ENCODE measurements at regions not wholly inside any gene's neighbourhood (a gene's known extent, or its start where the extent isn't known, plus 50 kb on each side); places are given as distances from the start of the nearest gene placed in this dataset.
"Not testable (repeated sequence)": the region's sequence is repeated elsewhere in the genome, so short reads cannot be mapped to it uniquely, and the experiment has no call there.

GRCh38 chr1:101366513-101367215, 129.8 kb downstream of the S1PR1 start:
- peak; percentile 18 for DNase-seq (ENCODE audit: low read depth)

GRCh38 chr1:101367630-101368029, 130.8 kb downstream of the S1PR1 start:
- DNase-seq (ENCODE audit: low read depth): no peak

GRCh38 chr1:101370488-101370887, 133.7 kb downstream of the S1PR1 start:
- DNase-seq (ENCODE audit: low read depth): no peak

- peak; percentile 45 for DNase-seq (ENCODE audit: low read depth)
Measured at GRCh38 chr1:101371259-101371658, 134.4 kb downstream of the S1PR1 start.

GRCh38 chr1:101373570-101373969, 136.8 kb downstream of the S1PR1 start:
- no peak for DNase-seq (ENCODE audit: low read depth)

DNA sequence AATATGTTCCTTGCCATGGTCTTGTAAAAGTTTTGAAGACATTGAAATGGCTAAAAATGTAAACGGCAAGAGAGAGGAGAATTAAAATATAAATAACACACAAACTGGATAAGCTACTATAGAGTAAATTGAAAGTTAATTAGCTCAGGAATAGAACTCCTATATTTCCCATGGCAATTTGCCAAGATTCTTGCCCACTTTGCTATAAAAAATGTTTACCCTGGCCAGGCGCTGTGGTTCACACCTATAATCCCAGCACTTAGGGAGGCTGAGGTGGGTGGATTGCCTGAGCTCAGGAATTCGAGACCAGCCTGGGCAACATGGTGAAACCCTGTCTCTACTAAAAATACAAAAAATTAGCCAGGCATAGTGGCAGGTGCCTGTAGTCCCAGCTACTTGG, 138.6 kb downstream of the S1PR1 start:
- not testable (repeated sequence) for DNase-seq (ENCODE audit: low read depth)

DNA sequence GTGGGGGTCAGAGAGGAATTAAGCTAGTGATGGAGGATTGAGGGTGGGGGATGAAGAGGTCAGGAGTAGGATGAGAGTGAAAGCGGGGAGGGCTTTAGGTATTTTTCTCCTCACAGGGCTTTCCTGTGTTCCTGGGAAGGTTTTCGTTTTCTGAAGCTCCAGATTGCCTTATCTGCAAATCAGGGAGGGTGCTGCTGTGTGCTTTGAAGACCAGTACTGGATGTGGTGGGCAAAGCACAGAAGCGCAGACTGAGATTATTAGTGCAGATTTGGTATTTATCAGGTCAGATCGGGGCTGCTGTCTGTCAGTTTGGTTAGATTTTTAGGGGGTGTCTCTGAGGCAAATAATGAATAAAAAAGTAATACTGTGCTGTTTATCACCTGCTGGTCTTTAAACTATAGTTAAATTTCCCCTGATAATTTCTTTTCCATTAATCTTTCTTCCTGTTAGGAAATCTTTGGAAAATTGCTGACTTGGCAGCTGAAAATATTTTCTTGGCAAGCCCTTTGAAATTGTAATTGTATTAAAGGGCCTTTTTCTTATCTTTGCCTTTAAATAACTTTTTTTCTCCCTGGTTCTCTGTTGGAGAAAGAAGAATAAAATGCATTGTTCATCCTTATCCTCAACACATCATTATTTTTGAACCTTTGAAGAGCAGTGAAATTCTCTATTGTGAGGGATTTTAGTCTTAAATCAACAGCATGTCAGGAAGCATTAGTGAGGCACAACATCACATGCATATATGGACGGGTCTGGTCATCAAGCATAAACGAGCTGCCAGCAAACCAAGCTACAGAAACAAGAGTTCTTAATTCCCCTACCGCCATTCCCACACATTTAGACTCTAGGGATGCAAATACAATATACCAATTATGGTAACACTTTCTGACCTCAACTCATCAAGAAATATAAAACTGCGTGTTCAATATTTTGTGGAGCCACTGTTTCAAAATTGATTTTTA, 139.6 kb downstream of the S1PR1 start:
- no peak for DNase-seq (ENCODE audit: low read depth)

DNA sequence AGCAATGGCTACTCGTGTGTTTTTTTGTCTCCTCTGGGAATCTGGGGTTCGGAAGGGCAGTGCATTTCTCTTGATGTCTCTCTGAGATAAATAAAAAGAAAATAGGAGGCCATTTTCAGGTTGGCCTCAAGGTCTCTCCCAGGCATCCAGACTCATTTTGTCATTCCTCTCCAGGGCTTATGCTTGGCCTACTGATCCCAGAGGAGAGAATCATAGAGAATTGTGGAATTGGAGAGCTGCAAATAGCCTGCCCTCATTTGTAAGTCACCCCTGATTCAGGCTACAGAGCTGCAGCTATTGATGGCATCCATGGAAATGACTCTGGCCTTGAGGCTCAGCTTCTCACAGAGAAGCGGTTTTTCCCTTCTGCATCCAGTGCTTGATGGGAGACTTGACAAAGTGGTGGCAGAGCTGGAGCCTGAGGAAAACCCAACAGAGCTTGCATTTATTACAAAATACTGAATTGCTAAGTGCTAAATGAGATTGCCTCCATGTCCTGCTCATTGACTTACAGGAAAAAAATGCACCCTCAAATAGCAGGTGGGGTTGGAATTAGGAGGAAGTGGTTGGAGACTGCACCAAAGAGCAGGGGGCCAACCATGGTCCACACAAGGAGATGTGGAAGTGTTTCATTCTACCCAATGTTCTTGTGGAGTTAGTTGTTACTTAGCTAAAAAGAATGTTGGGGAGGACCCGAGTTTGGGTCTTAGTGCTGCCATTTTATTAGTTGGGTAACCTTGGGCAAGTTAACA, 140.4 kb downstream of the S1PR1 start:
- no peak for DNase-seq (ENCODE audit: low read depth)

- DNase-seq (ENCODE audit: low read depth): no peak
Measured at GRCh38 chr1:101379037-101379436, 142.2 kb downstream of the S1PR1 start.

DNA sequence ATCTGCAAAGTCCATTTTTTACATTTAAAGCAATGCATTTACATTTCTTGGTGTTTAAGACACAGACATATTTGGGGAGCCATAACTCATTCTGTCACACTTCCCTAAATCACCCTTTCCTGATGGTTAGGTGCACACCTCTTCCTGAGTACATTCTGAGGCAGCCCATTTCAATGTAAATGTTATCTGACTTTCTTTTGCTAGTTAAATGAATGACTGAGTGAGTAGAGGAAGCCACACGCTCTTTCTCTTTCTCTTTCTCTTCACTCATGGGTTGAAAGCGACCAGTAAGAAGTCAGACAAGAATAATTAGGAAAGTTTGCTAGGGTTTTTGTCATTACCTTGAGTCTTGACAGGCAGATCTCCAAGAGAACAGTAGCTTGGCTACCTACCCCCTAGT, 143.1 kb downstream of the S1PR1 start:
- no peak for DNase-seq (ENCODE audit: low read depth)

GRCh38 chr1:101382135-101382534, 145.3 kb downstream of the S1PR1 start:
- no peak for DNase-seq (ENCODE audit: low read depth)

DNA sequence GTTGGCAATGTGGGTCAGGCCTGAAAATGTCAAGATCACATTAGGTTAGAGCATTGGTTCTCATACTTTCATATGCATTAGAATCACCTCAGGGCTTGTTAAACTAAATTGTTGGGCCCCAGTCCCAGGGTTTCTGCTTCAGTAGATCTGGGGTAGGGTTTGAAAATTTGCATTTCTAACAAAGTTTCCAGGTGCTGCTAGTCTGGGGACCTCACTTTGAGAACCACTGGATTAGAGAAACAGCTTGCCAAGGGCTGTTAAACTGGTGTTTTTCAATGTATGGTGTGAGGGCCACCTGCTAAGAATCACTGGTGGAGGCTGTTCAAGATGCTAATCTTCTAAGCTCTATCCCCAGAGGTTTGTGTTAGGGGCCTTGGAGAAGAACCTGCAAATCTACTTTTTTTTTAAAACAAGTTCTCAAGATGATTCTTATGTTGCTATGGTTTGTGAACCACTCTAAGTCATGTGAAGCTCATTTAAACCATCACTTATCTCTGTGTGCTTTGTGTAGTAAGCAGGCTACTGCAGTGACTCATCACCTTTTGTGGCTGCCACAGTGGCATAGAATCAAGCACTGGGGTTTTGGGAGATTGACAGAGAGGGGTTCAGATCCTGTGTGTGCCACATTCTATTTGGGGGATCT, 152.2 kb downstream of the S1PR1 start:
- peak; percentile 12 for DNase-seq (ENCODE audit: low read depth)

DNA sequence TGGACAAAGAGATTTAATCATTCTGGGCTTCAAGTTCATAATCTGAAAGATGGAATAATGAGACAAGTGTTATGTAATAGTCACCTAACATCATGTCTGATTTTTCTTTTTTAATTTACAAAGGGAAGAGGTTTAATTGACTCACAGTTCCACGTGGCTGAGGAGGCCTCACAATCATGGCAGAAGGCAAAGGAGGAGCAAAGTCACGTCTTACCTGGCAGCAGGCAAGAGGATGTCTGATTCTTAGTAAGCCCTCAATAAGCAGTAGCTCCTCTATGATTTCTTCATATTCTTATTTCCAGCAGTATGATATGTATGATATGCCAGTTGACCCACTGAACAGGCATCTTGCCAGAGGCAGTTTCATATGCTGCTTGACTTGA, 152.7 kb downstream of the S1PR1 start:
- DNase-seq (ENCODE audit: low read depth): no peak

DNA sequence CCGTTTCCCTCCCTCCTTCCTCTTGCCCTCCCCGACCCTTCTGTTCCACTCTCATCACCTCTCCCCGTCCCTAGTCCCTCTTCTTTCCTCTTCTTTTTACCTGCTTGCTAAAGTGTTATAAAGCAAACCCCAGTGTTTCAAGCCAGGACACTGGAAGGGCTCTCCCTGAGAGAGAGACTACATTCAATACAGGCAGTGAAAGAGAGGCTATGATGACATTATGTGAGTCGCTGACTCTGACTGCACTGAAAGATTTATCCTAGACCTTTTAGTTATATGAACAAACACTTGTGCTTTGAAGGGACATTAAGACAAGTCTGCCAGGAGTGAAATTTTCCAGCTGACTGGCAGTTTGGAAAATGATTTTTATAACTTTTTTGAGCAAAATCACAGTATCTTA, 155.7 kb downstream of the S1PR1 start:
- DNase-seq (ENCODE audit: low read depth): no peak

- no peak for DNase-seq (ENCODE audit: low read depth)
Measured at GRCh38 chr1:101394041-101394440, 157.2 kb downstream of the S1PR1 start.

DNA sequence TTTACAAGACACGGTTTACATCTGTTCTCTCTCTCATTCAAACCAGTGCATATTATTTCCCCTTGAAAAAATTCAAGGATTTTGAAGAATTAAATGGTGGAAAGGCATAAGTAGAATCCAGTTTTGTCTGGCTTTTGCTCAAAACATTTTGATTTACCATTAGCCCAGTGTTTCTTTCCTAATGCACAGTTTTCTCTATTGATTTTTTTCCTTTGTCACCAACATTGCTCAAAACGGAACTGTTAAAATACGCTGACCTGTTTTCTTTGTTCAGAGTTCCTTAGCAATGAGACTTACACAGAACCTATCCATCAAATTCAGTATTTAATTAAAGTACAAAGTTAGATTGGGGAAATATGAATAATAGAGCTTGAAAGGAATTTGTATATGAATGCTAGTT, 162.4 kb downstream of the S1PR1 start:
- no peak for DNase-seq (ENCODE audit: low read depth)

DNA sequence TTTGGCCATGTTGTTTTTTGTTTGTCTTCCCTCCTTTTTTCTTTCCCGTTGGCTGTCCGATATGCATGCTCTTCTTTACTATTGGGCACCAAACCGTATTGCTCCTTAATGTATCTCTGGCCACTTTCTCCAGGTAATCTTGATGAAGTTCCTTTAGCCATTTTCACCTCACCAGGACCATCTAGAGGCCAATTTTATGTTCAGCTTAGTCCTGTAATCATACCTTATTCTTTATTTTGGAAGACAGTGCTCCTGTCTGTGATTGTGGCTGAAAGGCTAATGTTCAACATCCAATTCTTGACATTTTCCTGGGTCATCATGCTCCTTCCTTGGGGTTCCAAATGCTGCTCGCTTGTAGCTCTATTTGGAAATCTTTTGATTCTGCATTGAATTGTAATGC, 169.5 kb downstream of the S1PR1 start:
- DNase-seq (ENCODE audit: low read depth): no peak

DNA sequence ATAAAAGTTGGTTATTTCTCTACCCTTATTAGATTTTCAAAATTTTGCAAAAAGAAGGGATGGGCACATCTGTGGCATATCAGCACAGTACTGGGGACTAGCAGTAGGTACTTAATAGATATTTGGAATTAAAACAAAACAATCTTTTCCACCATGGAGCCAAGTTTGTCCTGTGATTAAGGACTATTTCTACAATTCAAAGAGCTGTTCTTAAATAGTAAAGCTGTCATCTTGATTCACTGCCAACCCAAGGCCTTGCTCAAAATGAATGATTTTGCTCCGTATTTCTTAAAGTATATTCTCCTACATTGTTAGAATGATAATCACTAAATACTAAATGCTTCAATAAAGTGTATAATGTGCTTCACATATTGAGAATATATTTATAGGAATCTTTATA, 169.9 kb downstream of the S1PR1 start:
- no peak for DNase-seq (ENCODE audit: low read depth)

DNA sequence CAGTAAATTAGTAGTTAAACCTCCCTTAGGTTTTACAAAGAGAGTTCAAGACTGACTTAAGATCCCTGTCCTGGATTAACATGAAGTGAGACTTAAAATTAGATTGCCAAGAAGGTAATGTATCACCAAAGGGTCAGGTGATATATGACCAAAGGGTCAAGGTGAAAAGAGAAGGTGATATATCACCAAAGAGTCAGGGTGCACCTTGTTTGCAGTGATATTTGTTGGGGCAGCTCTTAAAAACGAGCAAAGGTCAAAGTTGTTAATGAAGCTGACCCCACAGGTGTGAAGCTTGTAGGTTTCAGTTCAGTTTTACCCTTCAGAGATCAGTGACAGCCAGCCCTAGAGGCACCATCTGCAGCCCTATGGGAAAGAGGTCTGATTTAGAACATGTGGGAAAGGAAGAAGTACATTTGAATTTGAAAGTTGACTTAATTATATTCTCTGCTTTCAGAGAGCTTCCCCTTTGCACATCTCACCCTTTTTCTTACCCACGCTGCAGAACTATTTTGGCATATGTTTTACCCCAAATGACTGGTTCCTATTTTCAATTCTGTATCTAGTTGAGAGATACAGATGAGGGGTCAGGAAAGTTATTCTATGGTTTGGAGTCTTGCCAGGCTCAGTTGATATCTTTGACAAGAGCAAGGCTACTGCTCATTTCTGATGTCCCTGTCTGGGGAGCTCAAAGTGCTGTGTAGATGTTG, 170.8 kb downstream of the S1PR1 start:
- no peak for DNase-seq (ENCODE audit: low read depth)

- DNase-seq (ENCODE audit: low read depth): no peak
Measured at GRCh38 chr1:101408212-101409042, 171.6 kb downstream of the S1PR1 start.

Measured in myocyte (in vitro differentiated cells).